GM23338 (cell line): ENCODE measurements at regions not wholly inside any gene's neighbourhood (a gene's known extent, or its start where the extent isn't known, plus 50 kb on each side); places are given as distances from the start of the nearest gene placed in this dataset.

ENCODE experiments used
- CREB1 ChIP-seq: fragments of 250-450 bp; sonication (Bioruptor Pico); IDR thresholded peaks from 2 replicates; pipeline ENCODE4 v1.5.0; 2020; ENCODE audit warnings: low read depth, mild to moderate bottlenecking, moderate library complexity
- EZH2 ChIP-seq: fragments of 200-600 bp; sonication (generic); IDR thresholded peaks from one replicate; pipeline ENCODE4 v1.8.0; 2017; ENCODE audit warnings: antibody characterized with exemption, mild to moderate bottlenecking, low read depth; ENCODE audit not compliant: unreplicated experiment
- POLR2AphosphoS5 ChIP-seq: IDR thresholded peaks from 2 replicates; pipeline ENCODE4 v1.6.1; 2016; ENCODE audit warnings: antibody characterized with exemption, low read depth
- REST ChIP-seq: IDR thresholded peaks from one replicate; pipeline ENCODE4 v1.6.1; 2018; ENCODE audit warnings: antibody characterized with exemption; ENCODE audit not compliant: unreplicated experiment
- TF ChIP-seq, protein P1 (sequence below), 2 experiments: fragments of 200-600 bp in 1 of 2; sonication (generic) in 1 of 2; conservative IDR thresholded peaks; 2 replicates each; pipeline versions ENCODE4 v1.5.1 to v1.6.1; 2016 to 2017; ENCODE audit warnings: antibody characterized with exemption in 2 of 2, low read depth in 2 of 2, mild to moderate bottlenecking in 2 of 2, moderate library complexity in 1 of 2

DNA sequence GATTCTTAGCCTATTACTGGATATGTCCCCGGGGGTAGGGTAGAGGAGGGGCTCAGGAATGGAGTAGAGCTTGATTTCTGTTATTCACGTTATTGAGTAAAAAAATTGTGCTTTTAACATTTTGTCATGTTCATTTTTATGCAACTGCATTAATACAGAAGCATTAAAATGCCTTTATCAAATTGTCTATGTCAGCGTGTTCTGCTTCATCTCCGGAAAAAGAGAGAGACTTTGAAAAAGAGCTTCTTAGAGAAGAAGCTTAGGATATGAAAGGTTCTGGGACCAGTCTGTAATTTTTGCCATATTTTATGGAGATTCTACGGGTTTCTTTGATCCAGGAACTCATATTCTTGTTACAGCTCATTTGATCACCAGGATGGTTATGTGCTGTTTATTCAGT lies 82.0 kb downstream of the SLC10A2 start:
- TF ChIP-seq, protein P1, sequence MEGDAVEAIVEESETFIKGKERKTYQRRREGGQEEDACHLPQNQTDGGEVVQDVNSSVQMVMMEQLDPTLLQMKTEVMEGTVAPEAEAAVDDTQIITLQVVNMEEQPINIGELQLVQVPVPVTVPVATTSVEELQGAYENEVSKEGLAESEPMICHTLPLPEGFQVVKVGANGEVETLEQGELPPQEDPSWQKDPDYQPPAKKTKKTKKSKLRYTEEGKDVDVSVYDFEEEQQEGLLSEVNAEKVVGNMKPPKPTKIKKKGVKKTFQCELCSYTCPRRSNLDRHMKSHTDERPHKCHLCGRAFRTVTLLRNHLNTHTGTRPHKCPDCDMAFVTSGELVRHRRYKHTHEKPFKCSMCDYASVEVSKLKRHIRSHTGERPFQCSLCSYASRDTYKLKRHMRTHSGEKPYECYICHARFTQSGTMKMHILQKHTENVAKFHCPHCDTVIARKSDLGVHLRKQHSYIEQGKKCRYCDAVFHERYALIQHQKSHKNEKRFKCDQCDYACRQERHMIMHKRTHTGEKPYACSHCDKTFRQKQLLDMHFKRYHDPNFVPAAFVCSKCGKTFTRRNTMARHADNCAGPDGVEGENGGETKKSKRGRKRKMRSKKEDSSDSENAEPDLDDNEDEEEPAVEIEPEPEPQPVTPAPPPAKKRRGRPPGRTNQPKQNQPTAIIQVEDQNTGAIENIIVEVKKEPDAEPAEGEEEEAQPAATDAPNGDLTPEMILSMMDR (conservative IDR thresholded peaks at IDR 0.05; ENCODE audit: low read depth in 2 of 2) = no peak
- TF ChIP-seq REST (no peak), EZH2 (no peak), CREB1 (CRISPR knock-in tag) (no peak), POLR2AphosphoS5 (no peak)
